AML-193 (cell line): ENCODE measurements at regions not wholly inside any gene's neighbourhood (a gene's known extent, or its start where the extent isn't known, plus 50 kb on each side); places are given as distances from the start of the nearest gene placed in this dataset.
"Not testable (repeated sequence)": the region's sequence is repeated elsewhere in the genome, so short reads cannot be mapped to it uniquely, and the experiment has no call there.

Experiments
- DNase-seq, 2 experiments: peaks; one replicate each; lab custom pipeline; 2025; lab: John Stamatoyannopoulos, UW

DNA sequence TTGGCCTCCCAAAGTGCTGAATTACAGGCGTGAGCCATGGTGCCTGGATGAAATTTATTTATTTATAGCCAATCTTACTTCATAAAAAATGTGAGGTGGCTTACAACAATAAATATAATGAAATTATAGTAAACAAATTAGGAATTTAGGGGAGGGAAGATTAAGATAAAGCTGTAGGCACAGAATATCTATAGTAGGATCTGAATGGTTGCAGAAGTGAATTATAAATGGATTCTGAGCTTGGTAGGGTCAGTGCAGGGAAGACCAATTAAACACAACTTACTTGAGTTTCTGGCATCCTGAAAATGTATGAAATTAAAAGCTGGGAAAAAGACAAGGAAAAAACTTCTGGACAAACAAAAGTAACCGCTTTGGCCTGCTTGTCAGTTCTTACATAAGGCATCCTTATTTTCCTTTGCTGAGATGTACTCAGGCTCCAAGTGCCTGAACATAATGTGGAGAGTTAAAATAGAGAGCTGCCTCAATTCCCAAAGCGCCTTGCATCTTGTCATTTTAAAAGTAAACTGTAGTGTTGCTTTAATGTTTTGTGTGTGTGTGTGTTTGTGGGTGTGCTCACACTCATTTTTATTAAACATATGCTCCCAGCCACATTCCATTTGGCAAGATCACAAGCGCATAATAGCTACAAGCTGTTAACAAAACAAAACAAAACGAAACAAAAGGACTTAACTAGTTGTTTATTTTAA is 247.3 kb downstream of the S1PR1 start:
- no peak for DNase-seq

DNA sequence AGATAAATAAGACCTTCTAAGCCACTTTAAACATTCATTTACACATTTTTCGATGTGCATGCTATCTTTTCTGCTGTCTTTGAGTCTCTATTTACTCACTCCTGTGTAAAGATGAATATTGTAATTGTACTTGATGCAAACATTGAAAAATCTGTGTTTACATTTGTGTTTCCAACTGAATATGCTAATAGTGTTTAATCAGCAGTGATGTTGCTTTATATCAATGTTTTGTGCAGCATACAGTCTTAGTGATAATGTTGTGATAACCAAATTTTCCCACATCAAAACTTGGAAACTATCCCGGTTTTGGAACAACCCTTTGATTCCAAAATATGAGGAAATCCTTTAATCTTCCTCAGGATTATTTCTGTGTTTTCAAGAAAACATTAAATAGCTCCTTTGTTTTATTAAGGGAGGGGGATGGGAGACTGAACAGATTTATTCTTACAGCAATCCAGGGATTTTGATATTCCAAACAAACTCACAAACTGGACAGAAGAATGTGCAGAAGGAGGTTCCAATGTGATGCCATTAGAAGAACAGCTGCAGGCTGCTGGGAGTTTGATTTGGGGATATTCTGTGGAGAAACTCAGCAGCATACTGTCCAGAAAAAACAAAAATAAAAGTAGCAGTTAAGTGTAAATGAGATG is 248.0 kb downstream of the S1PR1 start:
- no peak for DNase-seq

DNA sequence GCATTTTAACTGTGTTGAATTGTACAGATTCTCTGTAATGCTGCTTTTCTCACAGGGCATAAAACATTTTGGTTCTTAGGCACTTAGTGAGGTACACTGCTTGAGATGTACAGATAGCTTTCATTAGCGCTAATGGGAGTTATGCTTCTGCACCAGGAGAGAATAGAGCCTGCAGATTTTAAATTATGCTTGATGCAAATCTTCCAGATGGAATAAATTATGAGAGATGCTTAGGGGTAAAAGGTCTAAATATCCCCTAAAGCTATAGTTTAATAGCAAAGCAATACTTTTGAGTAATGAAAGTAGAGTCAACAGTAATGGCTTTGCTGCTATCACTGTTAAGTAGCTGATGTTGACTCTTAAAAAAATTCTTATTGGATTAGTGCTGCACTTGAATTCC is 248.9 kb downstream of the S1PR1 start:
- DNase-seq, result no peak

DNA sequence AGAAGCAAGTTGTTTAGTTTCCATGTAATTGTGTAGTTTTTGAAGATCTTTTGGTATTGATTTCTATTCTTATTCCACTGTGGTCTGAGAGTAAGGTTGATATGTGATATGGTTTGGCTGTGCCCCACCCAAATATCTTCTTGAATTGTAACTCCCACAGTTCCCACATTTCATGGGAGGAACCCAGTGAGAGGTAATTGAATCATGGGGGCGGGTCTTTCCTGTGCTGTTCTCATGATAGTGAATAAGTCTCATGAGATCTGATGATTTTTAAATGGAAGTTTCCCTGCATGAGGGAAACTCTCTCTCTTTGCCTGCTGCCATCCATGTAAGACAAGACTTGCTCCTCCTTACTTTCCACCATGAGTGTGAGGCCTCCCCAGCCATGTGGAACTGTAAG is 255.3 kb downstream of the S1PR1 start:
- not testable (repeated sequence) for DNase-seq

DNA sequence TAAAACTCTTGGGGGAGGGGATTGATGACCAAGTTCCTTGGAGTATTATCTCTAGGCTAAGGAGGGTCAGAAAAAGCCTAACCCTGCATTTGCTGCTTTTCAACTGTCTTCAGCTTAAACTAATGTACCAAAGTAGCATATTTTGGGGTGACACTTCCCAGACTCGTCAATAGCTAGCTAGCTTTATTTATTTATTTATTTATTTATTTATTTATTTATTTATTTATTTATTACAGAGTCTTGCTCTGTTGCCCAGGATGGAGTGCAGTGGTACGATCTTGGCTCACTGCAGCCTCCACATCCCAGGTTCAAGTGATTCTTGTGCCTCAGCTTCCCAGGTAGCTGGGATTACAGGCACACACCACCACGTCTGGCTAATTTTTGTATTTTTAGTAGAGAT is 257.1 kb downstream of the S1PR1 start:
- not testable (repeated sequence) for DNase-seq

DNA sequence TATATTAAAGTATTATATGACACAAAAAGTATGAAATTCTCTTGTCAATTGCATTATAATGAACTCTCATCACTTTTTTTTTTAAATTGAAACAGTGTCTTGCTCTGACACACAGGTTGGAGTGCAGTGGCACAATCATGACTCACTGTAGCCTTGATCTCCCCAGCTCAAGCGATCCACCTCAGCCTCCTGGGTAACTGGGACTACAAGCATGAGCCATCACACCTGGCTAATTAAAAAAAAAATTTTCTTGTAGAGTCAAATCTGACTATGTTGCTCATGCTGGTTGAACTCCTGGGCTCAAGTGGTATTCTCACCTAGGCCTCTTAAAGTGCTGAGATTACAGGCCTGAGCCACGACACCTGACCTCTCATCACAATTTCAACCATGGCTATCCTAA is 259.3 kb downstream of the S1PR1 start:
- DNase-seq, result no peak

DNA sequence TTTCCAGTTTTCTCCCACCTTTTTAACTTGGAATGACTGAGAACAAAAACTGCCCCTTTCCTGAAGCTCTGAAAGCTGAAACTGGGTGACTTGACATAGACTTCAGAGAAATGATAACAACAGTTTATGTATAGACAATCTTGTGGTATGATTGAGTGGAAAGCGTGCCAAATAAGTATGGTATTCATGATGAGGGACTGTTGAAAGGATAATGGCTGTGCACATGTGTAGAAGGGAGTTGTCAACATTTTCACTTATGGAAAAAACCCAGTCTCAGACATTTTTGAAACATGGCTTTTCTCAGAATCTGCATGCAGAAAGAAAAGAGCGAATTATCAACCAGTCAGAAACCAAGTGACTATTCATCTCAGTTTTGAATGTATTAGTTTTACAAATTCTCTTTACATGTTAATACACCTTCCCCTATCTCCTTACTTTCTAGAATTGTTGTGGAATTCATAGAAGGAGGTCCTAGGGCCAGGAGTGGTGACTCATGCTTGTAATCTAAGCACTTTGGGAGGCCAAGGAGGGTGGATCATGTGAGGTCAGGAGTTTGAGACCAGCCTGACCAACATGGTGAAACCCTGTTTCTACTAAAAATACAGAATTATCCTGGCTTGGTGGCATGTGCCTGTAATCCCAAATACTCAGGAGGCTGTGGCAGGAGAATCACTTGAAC is 261.2 kb downstream of the S1PR1 start:
- no peak for DNase-seq

DNA sequence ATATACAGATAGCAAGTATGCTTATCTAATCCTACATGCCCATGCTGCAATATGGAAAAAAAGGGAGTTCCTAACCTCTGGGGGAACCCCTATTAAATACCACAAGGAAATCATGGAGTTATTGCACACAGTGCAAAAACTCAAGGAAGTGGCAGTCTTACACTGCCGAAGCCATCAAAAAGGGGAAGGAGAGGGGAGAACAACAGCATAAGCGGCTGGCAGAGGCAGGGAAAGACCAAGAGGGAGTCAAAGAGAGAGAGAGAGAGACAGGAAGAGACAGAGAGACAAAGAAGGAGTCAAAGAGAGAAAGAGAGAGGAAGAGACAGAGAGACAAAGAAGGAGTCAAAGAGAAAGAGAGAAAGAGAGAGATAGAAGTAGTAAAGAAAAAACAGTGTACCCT is 267.3 kb downstream of the S1PR1 start:
- DNase-seq, result not testable (repeated sequence)

DNA sequence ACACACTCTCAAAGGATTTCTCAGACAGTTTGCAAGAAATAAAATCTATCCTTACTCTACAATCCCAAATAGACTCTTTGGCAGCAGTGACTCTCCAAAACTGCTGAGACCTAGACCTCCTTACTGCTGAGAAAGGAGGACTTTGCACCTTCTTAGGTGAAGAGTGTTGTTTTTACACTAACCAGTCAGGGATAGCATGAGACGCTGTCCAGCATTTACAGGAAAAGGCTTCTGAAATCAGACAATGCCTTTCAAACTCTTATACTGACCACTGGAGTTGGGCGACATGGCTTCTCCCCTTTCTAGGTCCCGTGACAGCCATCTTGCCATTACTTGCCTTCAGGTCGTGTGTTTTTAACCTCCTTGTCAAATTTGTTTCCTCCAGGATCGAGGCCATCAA is 268.4 kb downstream of the S1PR1 start:
- not testable (repeated sequence) for DNase-seq

DNA sequence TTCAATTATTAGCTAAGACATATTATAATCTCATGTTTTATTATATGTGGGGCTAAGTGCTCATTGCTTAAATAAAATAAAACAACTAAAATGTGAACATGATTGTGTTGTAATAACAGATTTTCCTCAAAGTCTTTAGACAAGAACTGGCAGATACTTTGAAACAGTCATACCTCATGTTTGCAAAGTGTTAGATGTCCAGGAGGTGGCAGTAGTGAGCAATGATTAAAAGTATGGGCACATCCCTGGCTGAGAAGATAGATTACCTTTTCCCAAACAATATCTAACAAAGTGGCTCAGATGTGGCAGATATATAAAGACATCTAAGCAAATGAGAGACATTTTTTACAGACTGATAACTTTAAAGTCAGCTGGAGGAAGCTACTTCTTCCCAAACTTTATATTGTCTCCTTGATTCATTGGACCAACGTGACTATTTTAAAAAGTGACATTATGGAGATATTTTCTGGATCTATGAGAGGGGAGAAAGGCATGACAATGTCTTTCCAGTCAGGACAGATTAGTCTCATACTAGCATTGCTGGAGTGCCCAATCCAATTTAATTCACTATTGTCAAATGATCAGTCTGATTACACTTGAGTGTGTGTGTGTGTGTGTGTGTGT is 269.8 kb downstream of the S1PR1 start:
- DNase-seq, result peak; percentile 30 to 37

DNA sequence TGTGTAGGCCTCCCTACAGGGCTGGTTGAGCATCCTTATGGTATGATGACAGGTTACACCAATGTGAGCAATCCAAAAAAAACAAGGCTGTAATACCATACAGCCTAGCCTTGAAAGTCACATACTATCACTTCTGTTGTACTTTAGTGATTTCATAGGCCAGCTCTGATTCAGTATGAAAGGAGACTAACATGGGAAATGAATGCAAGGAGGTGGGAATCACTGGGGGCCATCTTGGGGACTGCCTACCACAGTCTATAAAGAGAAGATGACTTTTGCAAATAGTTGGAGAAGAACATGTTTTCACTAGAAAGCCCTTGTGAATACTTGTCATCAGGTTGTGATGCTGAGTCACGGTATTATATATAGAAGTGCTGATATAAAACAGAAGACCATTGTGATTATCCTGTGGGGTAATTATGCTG is 270.7 kb downstream of the S1PR1 start:
- DNase-seq, result no peak

DNA sequence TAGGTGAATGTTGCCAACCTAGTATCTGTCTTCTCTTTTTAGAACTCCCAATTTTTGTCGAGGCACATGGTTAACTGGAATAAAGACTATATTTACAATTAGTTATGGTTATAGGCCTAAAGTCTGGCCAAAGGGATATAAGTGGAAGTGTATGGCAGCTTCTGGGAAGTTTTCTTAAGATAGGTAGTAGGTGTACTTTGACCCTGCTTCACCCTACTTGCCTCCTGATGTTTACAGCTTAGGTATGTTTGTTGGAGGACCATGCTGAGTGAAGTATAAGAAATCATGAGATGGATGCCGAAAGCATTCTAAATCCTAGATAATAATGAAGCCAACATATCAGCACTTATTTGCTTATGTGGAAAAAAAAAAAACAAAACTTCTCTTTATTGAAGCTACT is 272.1 kb downstream of the S1PR1 start:
- no peak for DNase-seq

DNA sequence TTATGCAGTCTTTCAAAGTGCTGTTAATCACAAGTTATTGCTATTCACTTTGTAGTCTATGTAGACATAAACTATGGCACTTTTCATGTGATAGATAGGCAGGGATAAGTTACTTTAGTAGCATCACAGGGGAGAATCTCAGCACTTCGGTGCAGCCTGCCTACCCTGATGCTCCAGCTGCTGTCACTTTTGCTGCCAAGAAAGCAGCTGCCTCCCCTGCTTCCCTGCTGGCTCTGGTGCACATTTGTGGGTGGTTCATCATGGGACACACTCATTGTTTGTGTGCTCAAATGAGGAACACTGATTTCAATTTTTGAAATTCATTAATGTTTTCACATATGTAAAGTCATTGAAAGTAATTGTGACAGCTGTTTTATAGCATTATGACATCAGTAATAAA is 272.6 kb downstream of the S1PR1 start:
- DNase-seq, result no peak

DNA sequence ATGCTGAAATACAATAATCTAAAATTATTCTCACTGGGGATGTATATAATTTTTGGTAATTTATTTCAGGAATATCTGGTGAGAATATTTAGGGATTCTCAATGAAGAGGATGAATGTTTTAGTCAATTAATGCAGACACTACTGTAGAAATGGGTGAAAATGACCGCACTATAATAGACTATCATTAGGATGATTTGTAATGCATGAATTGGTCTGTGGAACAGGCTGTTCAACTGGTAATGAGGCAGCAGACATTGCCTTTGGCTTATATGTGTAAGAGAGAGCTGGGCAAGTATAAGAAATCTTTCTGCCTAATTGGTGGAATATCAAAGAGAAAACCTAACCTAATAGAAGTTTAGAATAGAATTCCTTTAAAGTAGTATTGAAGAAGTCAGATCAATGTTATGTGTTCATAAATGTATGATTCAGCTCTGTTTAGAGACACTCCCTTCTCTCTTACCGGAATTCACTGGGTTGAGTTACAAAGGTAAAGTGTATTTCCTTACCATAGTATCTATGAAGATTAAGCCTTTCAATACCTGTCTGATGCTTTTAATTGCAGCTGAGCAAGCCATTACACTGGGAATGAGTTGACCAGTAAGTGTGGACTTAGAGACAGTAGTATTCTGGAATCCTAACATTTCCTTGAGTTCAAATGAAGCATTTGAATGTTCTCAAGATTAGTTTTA is 274.5 kb downstream of the S1PR1 start:
- DNase-seq, result no peak

DNA sequence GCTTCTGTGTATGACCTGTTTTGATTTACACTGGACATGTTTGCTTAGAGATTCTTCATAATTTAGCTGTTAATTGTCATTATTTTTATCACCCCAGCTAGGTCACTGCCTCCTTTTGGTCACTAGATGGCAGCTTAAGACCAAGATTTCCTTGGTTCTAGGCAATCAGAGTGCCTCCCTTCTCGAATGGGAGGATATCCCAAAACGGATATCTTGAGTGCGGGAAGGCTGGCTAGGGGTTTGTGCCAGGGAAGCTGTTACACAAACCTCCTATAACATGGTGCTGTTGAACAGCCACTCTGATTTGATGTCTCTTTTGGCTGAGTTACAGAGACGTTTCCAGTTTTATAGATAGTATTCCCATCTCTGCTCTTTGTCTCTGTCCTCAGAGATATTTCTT is 283.5 kb downstream of the S1PR1 start:
- DNase-seq, result peak; percentile 24 to 29

DNA sequence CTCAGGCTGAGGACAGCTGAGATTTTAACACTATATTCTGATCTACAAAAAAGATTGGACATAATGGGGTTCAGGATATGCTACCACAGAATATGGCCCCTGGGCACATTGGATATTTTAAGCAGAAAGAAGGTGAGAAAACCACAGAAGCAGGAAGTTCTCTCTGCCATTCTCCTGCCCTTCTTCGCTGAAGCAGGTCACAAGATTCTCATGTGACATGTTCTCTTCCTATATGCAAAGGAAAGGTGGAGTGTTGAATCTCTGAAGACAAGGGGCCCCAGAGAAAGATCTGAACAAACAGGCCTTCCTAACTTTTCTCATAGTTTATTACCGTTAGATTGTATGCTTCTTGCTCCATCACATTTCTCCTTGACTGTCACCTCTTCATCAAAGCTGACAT is 285.7 kb downstream of the S1PR1 start:
- DNase-seq, result no peak

DNA sequence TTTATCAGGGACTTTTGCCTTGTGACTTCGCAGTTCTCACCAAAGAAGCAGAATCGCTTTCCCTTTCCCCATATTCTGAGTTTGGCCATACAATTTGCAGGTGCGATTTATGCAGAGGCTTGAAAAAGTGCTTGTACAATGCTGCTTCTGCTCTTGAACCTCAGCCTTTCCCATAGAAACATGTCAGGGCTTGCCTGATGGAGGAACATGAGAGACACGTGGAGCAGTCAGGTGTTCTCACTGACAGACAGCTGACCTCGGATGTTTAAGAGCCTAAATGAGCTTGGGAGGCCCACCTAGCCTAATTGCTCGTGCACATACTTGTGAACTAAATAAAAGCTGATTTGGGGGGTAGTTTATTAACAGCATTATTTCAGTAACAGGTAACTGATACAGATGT is 290.0 kb downstream of the S1PR1 start:
- DNase-seq, result no peak

DNA sequence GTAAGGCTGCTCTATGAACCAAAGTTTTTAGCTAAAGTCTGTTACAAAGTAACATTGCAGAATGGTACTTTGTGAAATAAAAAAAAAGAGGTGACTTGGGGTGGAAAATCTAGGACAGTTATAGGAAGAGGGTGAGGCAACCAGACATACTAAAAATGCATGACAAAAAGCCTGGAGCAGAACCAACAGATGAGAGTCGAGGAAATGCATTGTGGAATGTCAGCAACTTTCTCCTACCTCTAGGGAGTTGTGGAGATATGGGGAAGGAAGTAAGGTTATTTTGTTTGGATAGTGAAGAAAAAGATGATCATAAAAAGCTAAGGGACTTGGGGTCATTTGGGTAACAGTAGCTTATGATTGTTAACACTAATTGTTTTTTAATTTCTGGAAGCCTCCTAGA is 295.6 kb downstream of the S1PR1 start:
- DNase-seq, result no peak

DNA sequence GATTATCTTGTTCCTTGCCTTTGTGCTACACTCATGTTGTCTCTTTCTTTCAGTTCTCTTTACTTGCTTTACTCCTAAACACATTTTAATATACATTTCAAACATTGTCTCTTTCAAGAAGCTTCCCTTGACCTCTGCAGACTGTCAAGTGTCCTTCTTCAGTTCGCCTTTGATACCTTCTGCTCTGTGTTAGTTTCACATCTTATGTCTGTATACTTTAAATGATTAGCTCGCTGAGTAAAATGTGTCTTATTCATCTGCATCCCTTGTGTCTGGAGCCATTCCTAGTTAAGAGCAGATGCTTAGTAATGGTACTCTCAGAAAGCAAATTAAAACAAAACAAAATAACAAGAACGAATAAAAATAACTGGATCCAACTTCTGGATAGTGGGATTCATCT is 303.3 kb downstream of the S1PR1 start:
- no peak for DNase-seq

DNA sequence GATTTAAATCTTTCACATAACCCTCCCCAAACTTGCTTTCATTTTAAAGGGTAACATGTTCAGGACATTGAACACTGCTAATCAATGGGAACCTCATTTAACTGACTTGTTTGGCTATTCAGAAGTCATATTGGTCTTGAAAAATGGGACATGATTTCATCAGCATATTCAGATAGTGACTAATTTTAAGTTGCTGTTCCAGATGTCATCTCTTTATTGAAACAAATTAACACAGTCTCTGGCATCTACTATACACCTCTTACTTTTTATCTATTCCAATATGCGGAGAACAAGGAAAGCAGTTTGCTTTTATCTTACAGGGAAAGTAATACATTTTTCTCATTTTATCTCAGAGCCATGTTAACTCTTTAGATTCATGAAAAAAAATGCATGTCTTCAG is 310.1 kb downstream of the S1PR1 start:
- no peak for DNase-seq

DNA sequence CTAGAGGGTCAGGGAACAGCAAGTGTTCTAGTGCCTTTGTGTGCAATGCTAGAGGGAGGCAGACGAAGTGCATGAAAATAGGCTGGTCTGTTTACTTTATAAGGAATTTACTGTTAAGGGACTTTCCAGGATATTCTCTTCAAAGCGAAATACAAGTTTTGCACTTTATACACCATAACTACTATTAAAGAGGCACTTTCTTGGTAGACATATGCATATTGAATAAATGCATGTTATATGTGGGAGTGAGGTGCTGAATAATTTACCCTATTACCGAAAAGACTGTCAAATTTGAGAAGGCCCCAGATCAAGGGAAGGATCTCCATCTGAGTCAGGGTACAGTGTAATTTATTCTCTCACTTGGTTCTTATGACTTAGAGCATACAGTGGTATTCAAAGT is 310.5 kb downstream of the S1PR1 start:
- no peak for DNase-seq

DNA sequence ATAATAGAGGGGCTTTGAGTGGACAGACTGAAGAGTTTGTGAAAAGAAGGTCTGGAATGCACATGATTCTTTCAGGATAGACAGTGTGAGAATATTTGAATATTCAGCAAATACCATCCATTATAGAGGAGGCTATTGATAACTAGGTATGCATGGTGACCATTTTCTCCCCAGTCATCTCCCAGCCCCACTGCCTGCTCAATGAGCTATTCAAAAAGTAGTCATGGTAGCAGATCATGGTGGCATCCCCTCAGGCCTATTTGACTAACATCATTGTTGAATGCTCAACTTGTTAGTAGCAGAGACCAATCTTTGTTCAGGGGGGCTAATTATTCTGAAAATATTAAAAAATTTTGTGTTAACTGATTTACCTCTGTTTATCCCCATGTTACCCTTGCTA is 311.6 kb downstream of the S1PR1 start:
- DNase-seq, result no peak
